Cardiac muscle cell (in vitro differentiated cells and primary cell): ENCODE measurements at regions not wholly inside any gene's neighbourhood (a gene's known extent, or its start where the extent isn't known, plus 50 kb on each side); places are given as distances from the start of the nearest gene placed in this dataset.
"Not testable (repeated sequence)": the region's sequence is repeated elsewhere in the genome, so short reads cannot be mapped to it uniquely, and the experiment has no call there.

Source experiments
- DNase-seq, 2 donors: peaks; one replicate each; pipeline versions ENCODE4 v3.0.0 to v3.0.0-alpha.2; 2010 to 2017; ENCODE audit warnings: low read depth in 1 of 2, low spot score in 1 of 2
- H3K27ac ChIP-seq: fragments of 200-600 bp; sonication (generic); 2 replicates; pipeline ENCODE4 v1.5.1; 2016
- H3K27me3 ChIP-seq: fragments of 200-600 bp; sonication (generic); 2 replicates; pipeline ENCODE4 v1.6.0; 2016; ENCODE audit warnings: control low read depth
- H3K36me3 ChIP-seq: fragments of 200-600 bp; sonication (generic); 2 replicates; pipeline ENCODE4 v1.5.1; 2016; ENCODE audit warnings: control low read depth
- H3K4me1 ChIP-seq: fragments of 200-600 bp; sonication (generic); 2 replicates; pipeline ENCODE4 v1.8.1; 2017; ENCODE audit warnings: low read depth, mild to moderate bottlenecking, mixed run types
- H3K4me3 ChIP-seq: fragments of 200-600 bp; sonication (generic); 2 replicates; pipeline ENCODE4 v1.5.1; 2016; ENCODE audit warnings: mild to moderate bottlenecking
- H3K9me3 ChIP-seq: fragments of 200-600 bp; sonication (generic); 2 replicates; pipeline ENCODE4 v1.5.1; 2017; ENCODE audit warnings: low read depth, mild to moderate bottlenecking, control low read depth
- TF ChIP-seq, protein P1 (sequence below): IDR thresholded peaks from 2 replicates; pipeline ENCODE4 v1.5.1; 2012; ENCODE audit warnings: low read depth, mild to moderate bottlenecking, low read length

- DNase-seq = no peak
- TF ChIP-seq, protein P1, sequence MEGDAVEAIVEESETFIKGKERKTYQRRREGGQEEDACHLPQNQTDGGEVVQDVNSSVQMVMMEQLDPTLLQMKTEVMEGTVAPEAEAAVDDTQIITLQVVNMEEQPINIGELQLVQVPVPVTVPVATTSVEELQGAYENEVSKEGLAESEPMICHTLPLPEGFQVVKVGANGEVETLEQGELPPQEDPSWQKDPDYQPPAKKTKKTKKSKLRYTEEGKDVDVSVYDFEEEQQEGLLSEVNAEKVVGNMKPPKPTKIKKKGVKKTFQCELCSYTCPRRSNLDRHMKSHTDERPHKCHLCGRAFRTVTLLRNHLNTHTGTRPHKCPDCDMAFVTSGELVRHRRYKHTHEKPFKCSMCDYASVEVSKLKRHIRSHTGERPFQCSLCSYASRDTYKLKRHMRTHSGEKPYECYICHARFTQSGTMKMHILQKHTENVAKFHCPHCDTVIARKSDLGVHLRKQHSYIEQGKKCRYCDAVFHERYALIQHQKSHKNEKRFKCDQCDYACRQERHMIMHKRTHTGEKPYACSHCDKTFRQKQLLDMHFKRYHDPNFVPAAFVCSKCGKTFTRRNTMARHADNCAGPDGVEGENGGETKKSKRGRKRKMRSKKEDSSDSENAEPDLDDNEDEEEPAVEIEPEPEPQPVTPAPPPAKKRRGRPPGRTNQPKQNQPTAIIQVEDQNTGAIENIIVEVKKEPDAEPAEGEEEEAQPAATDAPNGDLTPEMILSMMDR = no peak
- H3K27ac ChIP-seq = no peak overlapping the region
- peaks cover 8% of the 10 kb centered on the region for H3K4me1 ChIP-seq
- H3K36me3 ChIP-seq = no peaks in the 10 kb centered on the region
- no peaks in the 10 kb centered on the region for H3K9me3 ChIP-seq
- no peaks in the 10 kb centered on the region for H3K27me3 ChIP-seq
- H3K4me3 ChIP-seq = no peak overlapping the region
These were observed 464.0 kb upstream of the CDH4 start for GRCh38 chr20:60788070-60788469.

DNA sequence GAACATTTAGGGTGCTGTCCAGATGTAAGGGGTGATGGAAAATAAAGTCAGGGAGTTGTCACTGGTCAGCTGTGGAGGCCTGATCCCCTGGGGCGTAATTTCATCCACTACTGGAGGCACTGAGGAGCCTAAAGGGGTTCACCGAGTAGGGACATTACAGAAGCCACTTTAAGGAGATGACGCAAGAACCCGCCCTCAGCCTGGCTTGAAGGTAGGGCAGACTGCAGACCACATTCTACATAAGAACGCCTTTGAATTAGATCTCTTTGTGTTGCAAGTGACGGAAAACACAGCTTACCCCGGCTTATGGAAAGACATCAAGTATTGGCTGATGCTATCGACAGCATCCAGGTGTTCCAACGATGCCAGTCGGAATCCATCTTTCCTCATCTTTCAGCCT lies 462.7 kb upstream of the CDH4 start:
- TF ChIP-seq, protein P1 = no peak
- peaks cover 8% of the 10 kb centered on the region for H3K4me1 ChIP-seq
- no peaks in the 10 kb centered on the region for H3K27me3 ChIP-seq
- H3K27ac ChIP-seq = no peak overlapping the region
- H3K36me3 ChIP-seq = no peaks in the 10 kb centered on the region
- no peaks in the 10 kb centered on the region for H3K9me3 ChIP-seq
- H3K4me3 ChIP-seq = no peak overlapping the region
- DNase-seq = no peak

- H3K27me3 ChIP-seq, H3K27ac ChIP-seq, H3K9me3 ChIP-seq, DNase-seq, H3K4me3 ChIP-seq, H3K4me1 ChIP-seq, H3K36me3 ChIP-seq: not testable (repeated sequence)
These were observed 461.7 kb upstream of the CDH4 start for GRCh38 chr20:60790339-60790738.

DNA sequence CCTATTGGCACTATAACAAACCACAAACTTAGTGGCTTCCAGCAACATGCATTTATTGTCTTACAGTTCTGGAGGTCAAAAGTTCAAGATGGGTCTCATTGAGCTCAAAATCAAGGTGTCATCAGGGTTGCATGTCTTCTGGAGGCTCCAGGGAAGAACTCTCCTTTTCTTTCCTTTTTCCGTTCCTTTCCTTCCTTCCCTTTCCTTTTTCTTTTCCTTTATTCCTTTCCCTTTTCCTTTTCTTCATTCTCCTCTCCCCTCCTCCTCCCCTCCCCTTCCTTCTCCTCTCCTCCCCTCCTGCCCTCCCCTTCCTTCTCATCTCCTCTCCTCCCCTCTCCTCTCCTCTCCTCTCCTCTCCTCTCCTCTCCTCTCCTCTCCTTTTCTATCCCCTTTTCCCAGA lies 460.2 kb upstream of the CDH4 start:
- Histone ChIP-seq H3K4me1 (peaks cover 8% of the 10 kb centered on the region), H3K4me3 (no peak overlapping the region), H3K27ac (no peak overlapping the region), H3K36me3 (no peaks in the 10 kb centered on the region), H3K9me3 (no peaks in the 10 kb centered on the region), H3K27me3 (no peaks in the 10 kb centered on the region)
- no peak for DNase-seq
- TF ChIP-seq, protein P1 = no peak

DNA sequence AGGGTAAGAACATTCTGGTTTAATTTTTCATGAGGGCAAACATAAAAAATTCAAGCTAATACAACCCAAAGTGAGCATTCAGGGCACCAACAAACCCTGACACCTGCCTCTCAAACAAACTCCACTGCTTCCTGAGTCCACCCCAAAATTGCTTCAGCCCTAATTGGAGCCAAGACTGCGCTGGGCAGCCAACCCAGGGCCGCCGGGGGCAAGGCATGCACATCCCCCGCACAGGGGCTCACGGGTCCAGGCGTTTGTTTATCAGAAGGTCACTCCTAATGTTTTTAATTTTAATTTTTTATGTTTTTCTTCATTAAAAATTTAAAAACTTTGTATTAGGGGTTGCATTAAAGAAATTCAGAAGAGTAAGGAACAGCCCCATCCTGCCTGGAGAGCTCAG lies 459.1 kb upstream of the CDH4 start:
- TF ChIP-seq, protein P1 = no peak
- H3K9me3 ChIP-seq = no peaks in the 10 kb centered on the region
- no peaks in the 10 kb centered on the region for H3K27me3 ChIP-seq
- no peak overlapping the region for H3K27ac ChIP-seq
- no peaks in the 10 kb centered on the region for H3K36me3 ChIP-seq
- DNase-seq = no peak
- H3K4me1 ChIP-seq = peaks cover 1% of the 10 kb centered on the region
- no peak overlapping the region for H3K4me3 ChIP-seq

DNA sequence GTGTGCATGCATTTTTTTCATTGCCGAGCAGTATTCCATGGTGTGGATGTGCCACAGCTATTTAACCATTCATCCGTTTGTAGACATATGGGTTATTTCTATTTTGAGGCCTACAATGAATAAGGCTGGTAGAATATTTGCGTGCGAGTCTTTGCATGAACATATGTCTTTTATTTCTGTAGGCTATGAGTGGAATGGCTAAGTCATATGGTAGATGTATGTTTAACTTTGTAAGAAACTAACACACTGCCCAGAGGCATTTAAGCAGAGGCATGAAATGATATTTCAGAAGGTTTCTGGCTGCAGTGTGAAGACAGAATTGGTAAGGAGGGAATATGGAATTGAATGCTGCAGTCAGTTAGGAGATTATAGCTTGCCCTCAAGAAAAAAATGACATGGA lies 457.4 kb upstream of the CDH4 start:
- DNase-seq = no peak
- no peaks in the 10 kb centered on the region for H3K36me3 ChIP-seq
- no peaks in the 10 kb centered on the region for H3K4me1 ChIP-seq
- H3K27me3 ChIP-seq = no peaks in the 10 kb centered on the region
- no peaks in the 10 kb centered on the region for H3K9me3 ChIP-seq
- TF ChIP-seq, protein P1 = no peak
- H3K27ac ChIP-seq = no peak overlapping the region
- no peak overlapping the region for H3K4me3 ChIP-seq
